ENCODE measurements at regions not wholly inside any gene's neighbourhood (a gene's known extent, or its start where the extent isn't known, plus 50 kb on each side); places are given as distances from the start of the nearest gene placed in this dataset.
"Not testable (repeated sequence)": the region's sequence is repeated elsewhere in the genome, so short reads cannot be mapped to it uniquely, and the experiment has no call there.

DNA sequence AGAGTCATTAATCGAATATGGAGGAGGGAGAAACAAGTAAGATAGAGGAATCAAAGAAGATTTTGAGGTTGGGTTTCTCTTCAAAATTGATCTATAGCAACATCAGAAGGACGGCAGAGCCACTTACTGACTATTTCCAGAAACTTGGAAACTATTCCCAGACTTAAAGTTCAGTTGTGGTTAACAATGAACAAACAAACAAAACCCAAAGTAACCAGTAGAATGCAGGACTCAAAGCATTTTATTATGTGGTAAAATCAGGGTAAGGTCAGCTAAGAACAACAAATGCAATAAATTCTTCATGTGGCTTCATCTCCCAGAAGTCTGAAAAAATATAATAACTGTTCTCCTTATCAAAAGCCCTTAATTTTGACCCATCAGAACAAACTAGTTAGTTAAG, 54.9 kb upstream of the OSMR start:
- peaks cover 4% of the 10 kb centered on the region for H3K27me3 Mint-ChIP-seq (ENCODE audit: insufficient read depth, low read depth)
- H3K36me3 Mint-ChIP-seq = peaks cover 3% of the 10 kb centered on the region
- no peak overlapping the region for H3K9ac ChIP-seq
- no peak overlapping the region for H3K4me3 Mint-ChIP-seq
- no peaks in the 10 kb centered on the region for H3K79me2 ChIP-seq (ENCODE audit: low read depth)
- H4K20me1 ChIP-seq (ENCODE audit: low read depth) = no peaks in the 10 kb centered on the region
- TF ChIP-seq EZH2 (IDR thresholded peaks at IDR 0.05) = no peak
- TF ChIP-seq EZH2phosphoT487 (IDR thresholded peaks at IDR 0.05) = no peak
- TF ChIP-seq, protein P1, sequence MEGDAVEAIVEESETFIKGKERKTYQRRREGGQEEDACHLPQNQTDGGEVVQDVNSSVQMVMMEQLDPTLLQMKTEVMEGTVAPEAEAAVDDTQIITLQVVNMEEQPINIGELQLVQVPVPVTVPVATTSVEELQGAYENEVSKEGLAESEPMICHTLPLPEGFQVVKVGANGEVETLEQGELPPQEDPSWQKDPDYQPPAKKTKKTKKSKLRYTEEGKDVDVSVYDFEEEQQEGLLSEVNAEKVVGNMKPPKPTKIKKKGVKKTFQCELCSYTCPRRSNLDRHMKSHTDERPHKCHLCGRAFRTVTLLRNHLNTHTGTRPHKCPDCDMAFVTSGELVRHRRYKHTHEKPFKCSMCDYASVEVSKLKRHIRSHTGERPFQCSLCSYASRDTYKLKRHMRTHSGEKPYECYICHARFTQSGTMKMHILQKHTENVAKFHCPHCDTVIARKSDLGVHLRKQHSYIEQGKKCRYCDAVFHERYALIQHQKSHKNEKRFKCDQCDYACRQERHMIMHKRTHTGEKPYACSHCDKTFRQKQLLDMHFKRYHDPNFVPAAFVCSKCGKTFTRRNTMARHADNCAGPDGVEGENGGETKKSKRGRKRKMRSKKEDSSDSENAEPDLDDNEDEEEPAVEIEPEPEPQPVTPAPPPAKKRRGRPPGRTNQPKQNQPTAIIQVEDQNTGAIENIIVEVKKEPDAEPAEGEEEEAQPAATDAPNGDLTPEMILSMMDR (IDR thresholded peaks at IDR 0.05) = no peak
- H3K4me2 ChIP-seq = no peak overlapping the region
- no peaks in the 10 kb centered on the region for H3K36me3 ChIP-seq
- H3K27me3 ChIP-seq = no peaks in the 10 kb centered on the region
- no peak overlapping the region for H3K4me3 ChIP-seq
- DNase-seq (ENCODE audit: low spot score) = no peak
- no peak overlapping the region for H3K27ac ChIP-seq
- no peaks in the 10 kb centered on the region for H3K4me1 Mint-ChIP-seq
- H3K9me3 ChIP-seq (ENCODE audit: low read depth) = no peaks in the 10 kb centered on the region
- no peak overlapping the region for H3K27ac Mint-ChIP-seq
- no peak overlapping the region for H2AFZ ChIP-seq (replicated peaks)
- H3F3A ChIP-seq (ENCODE audit: low read depth) = no peaks in the 10 kb centered on the region
- no peaks in the 10 kb centered on the region for H3K4me1 ChIP-seq
- H3K9me3 Mint-ChIP-seq = peaks cover 12% of the 10 kb centered on the region

DNA sequence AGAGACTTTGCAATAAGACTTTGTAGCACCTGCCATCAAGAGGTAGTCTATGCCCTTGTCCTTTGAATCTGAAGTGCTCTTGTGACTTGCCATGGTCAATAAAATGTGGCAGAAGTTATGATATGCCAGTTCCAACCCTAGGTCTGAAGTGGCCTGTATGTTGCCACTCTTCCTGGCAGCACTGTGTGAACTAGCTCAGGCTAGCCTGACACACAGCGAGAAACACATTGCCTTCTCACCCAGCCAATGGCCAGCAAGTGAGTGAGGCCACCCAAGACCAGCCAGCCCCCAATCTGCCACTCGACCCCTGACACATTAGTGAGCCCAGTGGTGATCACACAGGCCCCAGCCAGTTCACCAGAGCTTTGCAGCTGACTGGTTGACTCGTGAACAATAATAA, 52.7 kb upstream of the OSMR start:
- H3K79me2 ChIP-seq (ENCODE audit: low read depth) = no peaks in the 10 kb centered on the region
- no peak for TF ChIP-seq EZH2phosphoT487 (IDR thresholded peaks at IDR 0.05)
- TF ChIP-seq EZH2 (IDR thresholded peaks at IDR 0.05) = no peak
- TF ChIP-seq, protein P1 (IDR thresholded peaks at IDR 0.05) = no peak
- H3K9me3 ChIP-seq (ENCODE audit: low read depth) = no peaks in the 10 kb centered on the region
- Mint-ChIP-seq H3K9me3 (no peaks in the 10 kb centered on the region), H3K27me3 (ENCODE audit: insufficient read depth, low read depth) (peaks cover 6% of the 10 kb centered on the region), H3K36me3 (no peaks in the 10 kb centered on the region), H3K27ac (no peak overlapping the region), H3K4me1 (no peaks in the 10 kb centered on the region), H3K4me3 (no peak overlapping the region)
- H3F3A ChIP-seq (ENCODE audit: low read depth) = no peaks in the 10 kb centered on the region
- no peak for DNase-seq (ENCODE audit: low spot score)
- H3K4me3 ChIP-seq = no peak overlapping the region
- no peak overlapping the region for H3K4me2 ChIP-seq
- no peaks in the 10 kb centered on the region for H4K20me1 ChIP-seq (ENCODE audit: low read depth)
- H3K27me3 ChIP-seq = no peaks in the 10 kb centered on the region
- H3K36me3 ChIP-seq = no peaks in the 10 kb centered on the region
- no peak overlapping the region for H3K9ac ChIP-seq
- no peak overlapping the region for H2AFZ ChIP-seq (replicated peaks)
- H3K4me1 ChIP-seq = no peaks in the 10 kb centered on the region
- no peak overlapping the region for H3K27ac ChIP-seq

DNA sequence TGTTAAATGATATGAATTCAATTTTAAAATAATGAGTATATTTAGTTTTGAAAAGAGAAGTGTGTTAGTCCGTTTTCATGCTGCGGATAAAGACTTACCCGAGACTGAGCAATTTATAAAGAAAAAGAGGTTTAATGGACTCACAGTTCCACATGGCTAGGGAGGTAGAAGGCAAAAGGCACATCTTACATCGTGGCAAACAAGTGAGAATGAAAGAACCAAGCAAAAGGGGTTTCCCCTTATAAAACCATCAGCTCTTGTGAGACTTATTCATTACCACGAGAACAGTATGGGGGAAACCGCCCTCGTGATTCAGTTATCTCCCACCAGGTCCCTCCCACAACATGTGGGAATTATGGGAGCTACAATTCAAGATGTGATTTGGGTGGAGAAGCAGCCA, 51.8 kb upstream of the OSMR start:
- H3K9me3 ChIP-seq (ENCODE audit: low read depth); H3K27me3 Mint-ChIP-seq (ENCODE audit: insufficient read depth, low read depth); H3K4me2 ChIP-seq; H3K27me3 ChIP-seq; H3K4me1 Mint-ChIP-seq; H3K4me3 Mint-ChIP-seq; H3K4me1 ChIP-seq; H3K9me3 Mint-ChIP-seq; H3K79me2 ChIP-seq (ENCODE audit: low read depth); H3K9ac ChIP-seq; H3K27ac Mint-ChIP-seq; H4K20me1 ChIP-seq (ENCODE audit: low read depth); H3K36me3 Mint-ChIP-seq; H3K27ac ChIP-seq; H3K4me3 ChIP-seq; DNase-seq (ENCODE audit: low spot score); H2AFZ ChIP-seq (replicated peaks); H3F3A ChIP-seq (ENCODE audit: low read depth); H3K36me3 ChIP-seq: not testable (repeated sequence)

DNA sequence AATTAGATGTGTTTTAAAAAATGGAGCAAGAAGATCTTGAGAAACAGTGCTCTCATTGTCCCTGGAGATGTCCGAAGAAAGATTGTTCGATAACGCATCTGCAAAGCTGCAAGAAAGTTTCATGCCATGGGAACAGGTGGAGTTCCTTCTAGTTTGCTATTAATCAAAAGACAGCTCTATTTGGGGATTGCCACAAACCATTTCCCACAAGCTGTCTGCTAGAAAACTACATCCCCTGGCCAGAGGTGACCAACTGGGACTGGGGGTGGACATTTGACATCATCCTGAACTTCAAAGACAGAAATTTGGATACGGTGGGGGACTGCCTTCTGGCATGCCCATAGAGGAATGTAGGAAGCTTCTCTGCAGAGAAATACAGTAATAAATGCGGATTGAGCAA, 50.8 kb upstream of the OSMR start:
- DNase-seq (ENCODE audit: low spot score) = no peak
- Mint-ChIP-seq H3K36me3 (no peaks in the 10 kb centered on the region), H3K27me3 (ENCODE audit: insufficient read depth, low read depth) (peaks cover 6% of the 10 kb centered on the region), H3K4me3 (no peak overlapping the region), H3K9me3 (no peaks in the 10 kb centered on the region), H3K4me1 (no peaks in the 10 kb centered on the region), H3K27ac (no peak overlapping the region)
- no peaks in the 10 kb centered on the region for H3K9me3 ChIP-seq (ENCODE audit: low read depth)
- no peaks in the 10 kb centered on the region for H3K27me3 ChIP-seq
- no peaks in the 10 kb centered on the region for H3K4me1 ChIP-seq
- H3K9ac ChIP-seq = no peak overlapping the region
- TF ChIP-seq, protein P1 (IDR thresholded peaks at IDR 0.05) = no peak
- TF ChIP-seq EZH2 (IDR thresholded peaks at IDR 0.05) = no peak
- TF ChIP-seq EZH2phosphoT487 (IDR thresholded peaks at IDR 0.05) = no peak
- H4K20me1 ChIP-seq (ENCODE audit: low read depth) = no peaks in the 10 kb centered on the region
- H3K79me2 ChIP-seq (ENCODE audit: low read depth) = no peaks in the 10 kb centered on the region
- H3F3A ChIP-seq (ENCODE audit: low read depth) = no peaks in the 10 kb centered on the region
- H2AFZ ChIP-seq (replicated peaks) = no peak overlapping the region
- H3K4me2 ChIP-seq = no peak overlapping the region
- no peaks in the 10 kb centered on the region for H3K36me3 ChIP-seq
- H3K4me3 ChIP-seq = no peak overlapping the region
- H3K27ac ChIP-seq = no peak overlapping the region

Data from neural progenitor cell (in vitro differentiated cells).